Spleen (tissue), 11 donors: ENCODE measurements at regions not wholly inside any gene's neighbourhood (a gene's known extent, or its start where the extent isn't known, plus 50 kb on each side); places are given as distances from the start of the nearest gene placed in this dataset.

ENCODE experiments used
- DNase-seq: peaks from one replicate; pipeline ENCODE4 v3.0.0-alpha.2; 2020
- H3K27ac ChIP-seq, 8 donors: fragments of 200-600 bp; sonication (generic) in 7 of 8; 1 replicate in 4 of 8; 2 replicates in 4 of 8; pipeline versions ENCODE4 v1.5.0 to v1.8.0; 2016 to 2021; ENCODE audit warnings: inconsistent platforms in 4 of 8, mild to moderate bottlenecking in 4 of 8, moderate library complexity in 1 of 8
- H3K27me3 ChIP-seq, 7 donors: fragments of 200-600 bp; sonication (generic) in 6 of 7; replicated peaks in 1 of 7; 1 replicate in 4 of 7; 2 replicates in 3 of 7; pipeline versions ENCODE4 v1.5.0 to v1.8.0; 2016 to 2021; ENCODE audit warnings: inconsistent platforms in 3 of 7, mild to moderate bottlenecking in 1 of 7
- H3K36me3 ChIP-seq, 6 donors: fragments of 200-600 bp; sonication (generic) in 5 of 6; 1 replicate in 4 of 6; 2 replicates in 2 of 6; pipeline versions ENCODE4 v1.5.0 to v1.8.0; 2016 to 2021; ENCODE audit warnings: inconsistent platforms in 2 of 6
- H3K4me1 ChIP-seq, 6 donors: fragments of 200-600 bp; sonication (generic) in 5 of 6; 1 replicate in 3 of 6; 2 replicates in 3 of 6; pipeline versions ENCODE4 v1.5.0 to v1.8.0; 2016 to 2021; ENCODE audit warnings: inconsistent platforms in 3 of 6
- H3K4me3 ChIP-seq, 8 donors: fragments of 200-600 bp; sonication (generic) in 7 of 8; 1 replicate in 4 of 8; 2 replicates in 4 of 8; pipeline versions ENCODE4 v1.5.0 to v1.8.0; 2016 to 2021; ENCODE audit warnings: inconsistent platforms in 4 of 8, mild to moderate bottlenecking in 4 of 8, moderate library complexity in 2 of 8
- H3K9me3 ChIP-seq, 8 donors: fragments of 200-600 bp; sonication (generic) in 7 of 8; 1 replicate in 4 of 8; 2 replicates in 4 of 8; pipeline versions ENCODE4 v1.5.0 to v1.8.0; 2016 to 2021; ENCODE audit warnings: inconsistent platforms in 4 of 8
- CTCF ChIP-seq, 11 experiments: fragments of 200-600 bp in 7 of 11; fragments of 450-650 bp in 4 of 11; sonication (generic) in 4 of 11; IDR thresholded peaks in 8 of 11; conservative IDR thresholded peaks in 3 of 11; 1 replicate in 7 of 11; 2 replicates in 4 of 11; pipeline versions ENCODE4 v1.4.0 to v1.8.0; 2016 to 2021; ENCODE audit warnings: antibody characterized with exemption in 11 of 11, inconsistent platforms in 4 of 11, mild to moderate bottlenecking in 1 of 11
- POLR2A ChIP-seq, 3 donors: fragments of 450-650 bp; IDR thresholded peaks; one replicate each; pipeline ENCODE4 v1.5.1; 2017; ENCODE audit warnings: antibody characterized with exemption in 3 of 3, mild to moderate bottlenecking in 1 of 3
- POLR2AphosphoS5 ChIP-seq, 3 donors: sonication (generic); formaldehyde crosslinking; IDR thresholded peaks; one replicate each; pipeline ENCODE4 v1.5.1; 2017; ENCODE audit warnings: antibody characterized with exemption in 3 of 3
- WGBS, 5 donors: extraction: QIAGEN DNeasy Blood & Tissue Kit in 3 of 5; methylation state at CpG; one replicate each; pipeline versions ENCODE4 v1.1.5 to v1.1.7; 2013 to 2018; 5-methylcytosine and 5-hydroxymethylcytosine counted together
- intact Hi-C: fragments of 100-400 bp; cut with DNase I; formaldehyde crosslinking; loops from one replicate; pipeline ENCODE4 v1.15.0; 2023; ENCODE audit warnings: low total_unique reads
- donor health status: healthy with polysubstance abuse.
- donor health status: DM: no; HTN: no; CAD: no; lungs with moderate emphysema.
- donor health status: DM: no; HTN: no; CAD: no.
- donor health status: Bipolar disorder and iron deficiency.
- donor health status: healthy.
- donor health status: DM: no; HTN: no; CAD: no.
- donor health status: DM: yes; HTN: yes; CAD: no.

- H3K9me3 ChIP-seq = no peaks in the 10 kb centered on the region
- intact Hi-C loops = no loop called here
- DNase-seq = no peak
- H3K4me3 ChIP-seq = no peak overlapping the region
- peaks cover 0 to 6% (median 0%) of the 10 kb centered on the region in 7 donors for H3K27me3 ChIP-seq
- no peak overlapping the region for H3K27ac ChIP-seq
- no peaks in the 10 kb centered on the region for H3K36me3 ChIP-seq
- TF ChIP-seq POLR2A (IDR thresholded peaks at IDR 0.05) (no peak), POLR2AphosphoS5 (IDR thresholded peaks at IDR 0.05) (no peak), CTCF (IDR thresholded peaks at IDR 0.05 in 8 of 11, conservative IDR thresholded peaks at IDR 0.05 in 3 of 11) (no peak)
- WGBS, 5 donors = 43 to 98% (median 52%) methylated on average over 2 of the region's 2 CpGs
- no peaks in the 10 kb centered on the region for H3K4me1 ChIP-seq
These were observed 257.6 kb downstream of the GPAT3 start for GRCh38 chr4:83793481-83793880.

- no peaks in the 10 kb centered on the region for H3K4me1 ChIP-seq
- H3K27me3 ChIP-seq = no peaks in the 10 kb centered on the region
- no peak for DNase-seq
- H3K4me3 ChIP-seq = no peak overlapping the region
- intact Hi-C loops = no loop called here
- TF ChIP-seq POLR2AphosphoS5 (IDR thresholded peaks at IDR 0.05) = no peak
- no peak for TF ChIP-seq POLR2A (IDR thresholded peaks at IDR 0.05)
- TF ChIP-seq CTCF (IDR thresholded peaks at IDR 0.05 in 8 of 11, conservative IDR thresholded peaks at IDR 0.05 in 3 of 11) = no peak
- H3K27ac ChIP-seq = no peak overlapping the region
- H3K36me3 ChIP-seq = no peaks in the 10 kb centered on the region
- WGBS, 5 donors = 86 to 93% (median 89%) methylated on average over 1 of the region's 1 CpG
- no peaks in the 10 kb centered on the region for H3K9me3 ChIP-seq
These were observed 250.0 kb downstream of the GPAT3 start for GRCh38 chr4:83785891-83786290.

GRCh38 chr4:83783215-83783614 lies 247.3 kb downstream of the GPAT3 start:
- no peak overlapping the region for H3K4me3 ChIP-seq
- H3K36me3 ChIP-seq = no peaks in the 10 kb centered on the region
- no peaks in the 10 kb centered on the region for H3K4me1 ChIP-seq
- 63 to 89% (median 84%) methylated on average over 1 of the region's 1 CpG for WGBS, 5 donors
- H3K27me3 ChIP-seq = no peaks in the 10 kb centered on the region
- no peak for DNase-seq
- intact Hi-C loops = no loop called here
- no peak for TF ChIP-seq CTCF (IDR thresholded peaks at IDR 0.05 in 8 of 11, conservative IDR thresholded peaks at IDR 0.05 in 3 of 11)
- no peak for TF ChIP-seq POLR2A (IDR thresholded peaks at IDR 0.05)
- TF ChIP-seq POLR2AphosphoS5 (IDR thresholded peaks at IDR 0.05) = no peak
- H3K9me3 ChIP-seq = no peaks in the 10 kb centered on the region
- H3K27ac ChIP-seq = no peak overlapping the region

- H3K4me3 ChIP-seq = no peak overlapping the region
- no peak overlapping the region for H3K27ac ChIP-seq
- no peaks in the 10 kb centered on the region for H3K27me3 ChIP-seq
- no peaks in the 10 kb centered on the region for H3K36me3 ChIP-seq
- intact Hi-C loops = no loop called here
- H3K9me3 ChIP-seq = no peaks in the 10 kb centered on the region
- DNase-seq = no peak
- no peaks in the 10 kb centered on the region for H3K4me1 ChIP-seq
- TF ChIP-seq POLR2AphosphoS5 (IDR thresholded peaks at IDR 0.05) (no peak), POLR2A (IDR thresholded peaks at IDR 0.05) (no peak), CTCF (IDR thresholded peaks at IDR 0.05 in 8 of 11, conservative IDR thresholded peaks at IDR 0.05 in 3 of 11) (no peak)
- WGBS, 5 donors = 76 to 90% (median 82%) methylated on average over 6 of the region's 6 CpGs
These were observed 246.7 kb downstream of the GPAT3 start for GRCh38 chr4:83782591-83782990.
